Stomach smooth muscle (tissue), 2 donors: ENCODE measurements at regions not wholly inside any gene's neighbourhood (a gene's known extent, or its start where the extent isn't known, plus 50 kb on each side); places are given as distances from the start of the nearest gene placed in this dataset.

Source experiments
- H3K27ac ChIP-seq: one replicate; pipeline ENCODE4 v1.7.0; 2013; ENCODE audit warnings: mild to moderate bottlenecking, low read length, inconsistent platforms
- H3K27me3 ChIP-seq, 2 donors: one replicate each; pipeline ENCODE4 v1.7.0; 2013; ENCODE audit warnings: low read length in 2 of 2; ENCODE audit not compliant: insufficient read depth in 2 of 2, control insufficient read depth in 1 of 2
- H3K36me3 ChIP-seq, 2 donors: one replicate each; pipeline ENCODE4 v1.7.0; 2013; ENCODE audit warnings: low read length in 2 of 2; ENCODE audit not compliant: control insufficient read depth in 2 of 2, insufficient read depth in 2 of 2
- H3K4me1 ChIP-seq: one replicate; pipeline ENCODE4 v1.7.0; 2013; ENCODE audit warnings: low read length; ENCODE audit not compliant: control insufficient read depth, insufficient read depth
- H3K4me3 ChIP-seq, 2 donors: one replicate each; pipeline ENCODE4 v1.7.0; 2013; ENCODE audit warnings: low read length in 2 of 2
- H3K9ac ChIP-seq, 2 donors: one replicate each; pipeline ENCODE4 v1.7.0; 2013; ENCODE audit warnings: low read length in 2 of 2, mild to moderate bottlenecking in 1 of 2
- H3K9me3 ChIP-seq, 2 donors: one replicate each; pipeline ENCODE4 v1.7.0; 2013; ENCODE audit warnings: low read length in 2 of 2; ENCODE audit not compliant: control insufficient read depth in 2 of 2
- donor health status: healthy.
- donor health status: Pancreatic carcinoma.

DNA sequence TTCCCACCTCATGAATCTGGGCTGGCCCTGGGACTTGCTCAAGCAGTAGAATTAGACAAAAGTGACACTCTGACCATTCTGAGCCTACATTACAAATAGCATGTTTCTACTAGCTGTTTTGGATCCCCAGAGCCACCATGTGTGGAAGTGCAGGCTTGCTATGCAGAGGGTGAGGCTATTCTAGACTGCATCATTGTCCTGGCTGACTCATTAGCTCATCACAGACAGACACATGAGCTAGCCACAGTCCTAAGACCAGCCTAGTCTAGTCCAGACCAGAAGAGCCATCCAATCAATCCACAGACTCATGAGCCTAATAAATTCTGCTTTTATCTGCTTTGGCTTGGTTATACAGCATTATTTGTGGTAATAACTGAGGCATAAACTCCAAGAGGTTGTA lies 351.9 kb downstream of the PRELID2 start:
- H3K4me3 ChIP-seq, result no peak overlapping the region
- H3K9me3 ChIP-seq, result no peaks in the 10 kb centered on the region
- H3K36me3 ChIP-seq, result no peaks in the 10 kb centered on the region
- no peak overlapping the region for H3K9ac ChIP-seq
- no peaks in the 10 kb centered on the region for H3K27me3 ChIP-seq
- no peak overlapping the region for H3K27ac ChIP-seq
- no peaks in the 10 kb centered on the region for H3K4me1 ChIP-seq

DNA sequence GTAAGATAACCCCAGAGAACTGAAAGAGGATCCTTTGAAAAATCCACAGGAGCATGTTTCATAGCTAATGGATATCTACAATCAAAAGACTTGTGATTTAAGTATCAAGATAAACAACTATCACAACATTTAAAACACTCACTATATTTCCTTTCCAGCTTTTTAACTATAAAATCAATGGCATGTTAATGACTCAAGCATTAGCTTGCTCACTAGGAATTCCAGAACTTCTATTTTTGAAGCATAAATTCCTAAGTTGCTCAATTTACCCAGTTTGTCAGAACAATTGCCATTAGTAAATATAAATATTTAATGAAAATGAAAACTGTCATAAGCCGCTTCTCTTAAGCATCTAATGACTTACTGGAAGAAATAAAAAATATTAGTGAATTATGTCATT lies 355.3 kb downstream of the PRELID2 start:
- Histone ChIP-seq H3K36me3 (no peaks in the 10 kb centered on the region), H3K27me3 (no peaks in the 10 kb centered on the region), H3K27ac (no peak overlapping the region), H3K4me3 (no peak overlapping the region), H3K9ac (no peak overlapping the region), H3K9me3 (no peaks in the 10 kb centered on the region), H3K4me1 (no peaks in the 10 kb centered on the region)

DNA sequence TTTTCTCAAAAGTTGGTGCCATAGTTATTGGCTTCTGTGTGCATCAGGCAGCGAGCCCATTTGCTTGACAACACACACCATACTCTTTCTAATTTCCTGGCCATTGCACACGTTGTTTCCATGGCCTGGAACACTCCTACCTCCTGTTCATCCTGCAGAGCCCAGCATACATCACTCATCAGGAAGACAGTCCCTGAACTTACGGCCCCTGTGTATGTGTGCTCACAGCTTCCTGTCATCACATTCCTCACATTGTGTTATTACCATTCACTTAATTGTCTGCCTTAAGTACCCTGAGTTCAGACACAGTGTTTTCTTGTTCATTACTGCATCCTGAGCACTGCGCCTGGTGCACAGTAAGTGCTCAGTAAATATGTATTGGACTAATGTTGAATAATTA lies 355.9 kb downstream of the PRELID2 start:
- Histone ChIP-seq H3K4me1 (no peaks in the 10 kb centered on the region), H3K27me3 (no peaks in the 10 kb centered on the region), H3K4me3 (no peak overlapping the region), H3K27ac (no peak overlapping the region), H3K36me3 (no peaks in the 10 kb centered on the region), H3K9me3 (no peaks in the 10 kb centered on the region), H3K9ac (no peak overlapping the region)

DNA sequence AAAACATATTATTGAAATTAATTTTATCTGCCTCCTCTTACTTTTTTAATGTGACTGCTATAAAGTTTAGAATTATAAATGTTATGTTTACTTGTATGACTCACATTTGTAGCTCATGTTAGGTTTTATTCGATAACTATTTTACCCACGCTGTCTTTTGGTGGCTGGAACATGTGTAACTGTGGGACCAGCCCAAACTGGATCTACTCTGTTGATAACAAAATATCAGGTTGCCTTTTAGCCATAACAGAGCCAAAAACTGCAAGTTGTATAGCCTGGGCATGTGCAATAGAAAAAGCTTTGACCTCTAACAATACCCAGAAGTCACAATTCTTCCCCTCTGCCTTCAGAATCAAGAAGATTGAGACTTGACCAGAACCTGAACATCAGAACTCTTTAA lies 356.5 kb downstream of the PRELID2 start:
- Histone ChIP-seq H3K27ac (no peak overlapping the region), H3K4me1 (no peaks in the 10 kb centered on the region), H3K9ac (no peak overlapping the region), H3K36me3 (no peaks in the 10 kb centered on the region), H3K4me3 (no peak overlapping the region), H3K9me3 (no peaks in the 10 kb centered on the region), H3K27me3 (no peaks in the 10 kb centered on the region)

DNA sequence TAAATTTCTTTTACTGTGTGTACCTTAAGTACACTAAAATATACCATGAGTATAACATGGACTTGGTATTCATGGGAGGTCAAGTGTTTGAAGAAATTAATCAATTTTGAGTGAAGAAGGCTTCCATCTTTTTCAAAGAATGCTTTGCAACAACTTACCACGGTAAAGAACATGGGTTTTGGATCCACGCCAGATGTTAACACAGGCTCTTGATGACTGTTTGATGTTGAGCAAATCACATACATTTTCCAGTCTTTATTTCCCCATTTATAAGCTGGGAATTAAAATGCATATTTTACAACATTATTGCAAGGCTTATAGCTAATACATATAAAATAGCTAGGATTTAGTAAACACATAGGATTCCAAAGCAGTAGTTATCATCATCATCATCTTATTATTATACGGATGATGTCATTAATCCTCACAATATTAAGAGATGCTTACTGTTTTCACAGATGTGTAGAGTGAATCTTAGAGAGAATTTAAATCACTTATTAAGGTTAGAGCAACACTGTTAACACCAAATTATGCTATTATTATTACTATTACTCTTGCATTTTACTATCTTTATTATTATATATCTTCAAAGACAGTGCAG lies 362.0 kb downstream of the PRELID2 start:
- Histone ChIP-seq H3K4me3 (no peak overlapping the region), H3K9me3 (no peaks in the 10 kb centered on the region), H3K9ac (no peak overlapping the region)

DNA sequence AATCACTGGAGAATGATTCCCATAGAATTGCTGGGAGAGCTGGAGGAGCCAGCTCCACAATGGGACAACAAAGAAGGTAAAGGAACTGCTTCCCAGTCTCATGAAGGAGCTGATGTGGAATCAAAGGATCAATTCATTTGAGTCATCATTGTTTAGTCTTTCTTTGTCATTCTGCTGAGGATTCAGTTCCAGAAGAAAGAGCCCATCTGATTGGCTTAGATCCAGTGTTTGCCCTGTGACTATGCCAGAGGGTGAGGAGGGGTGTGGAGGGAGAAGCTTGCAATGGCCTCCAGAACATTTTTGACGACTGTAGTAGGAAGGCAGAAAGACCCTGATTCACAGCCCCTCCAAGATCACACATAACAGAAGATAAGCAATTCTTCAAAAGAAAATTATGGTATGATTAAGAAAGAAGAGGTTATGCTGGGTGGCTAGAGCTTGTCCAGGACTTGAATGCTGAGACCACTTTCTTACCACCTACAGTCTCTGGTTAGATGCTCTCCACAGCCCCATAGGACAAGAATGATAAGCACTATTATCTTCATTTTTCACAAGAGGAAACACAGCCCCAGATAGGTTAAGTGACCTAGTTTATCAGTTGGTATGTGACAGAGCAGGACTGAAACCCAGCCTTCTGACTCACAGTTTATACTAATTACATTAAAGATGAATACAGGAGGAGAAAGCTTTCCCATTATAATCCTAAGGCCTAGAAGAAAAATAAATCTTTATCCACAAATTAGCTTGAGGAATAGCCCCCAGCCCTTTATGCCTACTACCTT lies 363.1 kb downstream of the PRELID2 start:
- Histone ChIP-seq H3K36me3 (no peaks in the 10 kb centered on the region), H3K4me1 (no peaks in the 10 kb centered on the region), H3K27me3 (no peaks in the 10 kb centered on the region), H3K27ac (no peak overlapping the region), H3K9me3 (no peaks in the 10 kb centered on the region), H3K4me3 (no peak overlapping the region), H3K9ac (no peak overlapping the region)

More for the DNA sequence above, 362.0 kb downstream of the PRELID2 start:
- H3K27ac ChIP-seq, result no peak overlapping the region
- H3K4me1 ChIP-seq, result no peaks in the 10 kb centered on the region
- no peaks in the 10 kb centered on the region for H3K27me3 ChIP-seq
- H3K36me3 ChIP-seq, result no peaks in the 10 kb centered on the region

DNA sequence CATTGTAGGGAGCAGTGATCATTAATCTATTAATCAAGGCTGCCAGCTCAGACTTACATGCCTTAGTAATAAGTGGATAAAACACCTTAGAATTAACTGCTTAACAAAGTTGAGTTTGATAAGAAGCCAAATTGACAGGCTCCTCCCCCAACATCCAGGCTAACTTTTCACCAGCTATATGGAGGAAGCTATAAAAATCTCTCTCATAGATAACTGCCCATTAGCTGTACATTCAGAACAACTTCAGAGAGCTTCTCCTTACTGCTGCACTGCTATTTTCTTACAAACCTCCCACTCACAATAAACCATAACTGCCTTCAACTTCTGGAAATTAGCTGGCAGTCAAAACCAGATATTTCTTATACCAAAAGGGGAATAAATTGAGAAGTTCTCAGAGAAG lies 364.1 kb downstream of the PRELID2 start:
- Histone ChIP-seq H3K36me3 (no peaks in the 10 kb centered on the region), H3K4me3 (no peak overlapping the region), H3K27me3 (no peaks in the 10 kb centered on the region), H3K9me3 (no peaks in the 10 kb centered on the region), H3K4me1 (no peaks in the 10 kb centered on the region), H3K9ac (no peak overlapping the region), H3K27ac (no peak overlapping the region)

DNA sequence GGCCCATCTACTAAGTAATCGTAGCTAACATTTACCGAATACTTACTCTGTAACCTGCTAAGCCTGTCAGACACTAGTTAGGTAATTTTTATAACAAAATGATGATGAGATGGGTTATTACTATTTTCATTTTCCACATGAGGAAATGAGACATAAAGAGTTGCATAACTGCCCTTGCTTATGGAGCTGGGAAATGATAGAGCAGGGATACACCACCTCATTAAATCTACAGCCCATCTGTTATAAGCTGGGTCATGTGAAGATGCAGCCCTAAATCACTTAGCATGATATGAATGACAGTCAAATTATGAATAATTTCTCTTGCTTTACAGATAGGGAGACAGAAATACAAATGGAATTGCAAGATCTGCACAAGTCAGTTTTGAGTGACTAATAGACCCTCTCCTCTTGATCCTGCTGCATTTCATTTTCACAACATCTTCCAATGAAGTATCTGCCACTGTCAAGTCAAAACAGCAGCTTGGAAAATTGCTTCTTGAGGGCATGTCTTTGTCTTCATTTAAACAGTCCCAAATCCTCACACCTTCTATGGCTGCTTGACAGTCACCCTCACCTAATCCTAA lies 364.7 kb downstream of the PRELID2 start:
- no peak overlapping the region for H3K4me3 ChIP-seq
- H3K27ac ChIP-seq, result no peak overlapping the region
- H3K4me1 ChIP-seq, result no peaks in the 10 kb centered on the region

DNA sequence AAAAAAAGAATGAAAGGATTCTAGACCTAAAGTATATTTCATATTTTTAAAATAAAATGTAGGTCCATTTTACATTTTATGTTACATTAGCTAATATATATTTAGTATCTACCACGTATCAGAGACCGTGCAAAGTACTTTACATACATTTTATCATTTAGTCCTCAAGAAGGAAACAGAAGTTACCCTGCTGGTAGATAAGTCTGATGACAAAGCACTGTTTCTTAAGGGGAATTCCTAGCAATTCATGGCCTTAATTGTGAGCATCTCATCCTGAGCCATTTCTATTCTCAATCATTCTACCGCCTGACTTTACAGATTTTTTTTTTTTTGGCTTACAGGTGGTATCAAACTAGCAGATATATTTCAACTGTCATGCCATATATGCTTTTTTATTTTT lies 367.7 kb downstream of the PRELID2 start:
- no peaks in the 10 kb centered on the region for H3K4me1 ChIP-seq
- H3K9ac ChIP-seq, result no peak overlapping the region
- H3K27me3 ChIP-seq, result no peaks in the 10 kb centered on the region
- no peak overlapping the region for H3K27ac ChIP-seq
- no peaks in the 10 kb centered on the region for H3K9me3 ChIP-seq
- H3K4me3 ChIP-seq, result no peak overlapping the region
- no peaks in the 10 kb centered on the region for H3K36me3 ChIP-seq

More for the DNA sequence above, 364.7 kb downstream of the PRELID2 start:
- Histone ChIP-seq H3K9me3 (no peaks in the 10 kb centered on the region), H3K9ac (no peak overlapping the region), H3K36me3 (no peaks in the 10 kb centered on the region), H3K27me3 (no peaks in the 10 kb centered on the region)

DNA sequence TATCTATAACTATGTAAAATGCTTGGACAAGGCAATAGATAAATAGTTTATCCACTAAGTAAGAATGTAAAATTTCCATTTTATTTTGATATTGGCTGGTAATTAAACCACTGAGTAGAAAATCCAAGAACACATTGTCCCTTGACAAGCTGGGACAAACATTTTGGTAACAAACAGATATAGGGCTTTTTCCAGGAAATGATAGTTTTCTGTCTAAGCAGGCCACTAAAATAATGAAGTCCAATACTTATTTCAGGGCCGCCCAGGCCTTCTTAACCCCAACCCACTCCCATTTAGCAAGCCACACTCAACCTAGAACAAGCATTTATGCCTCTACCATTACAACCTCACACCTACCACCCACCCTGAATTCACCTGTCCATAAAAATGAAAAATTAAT lies 368.6 kb downstream of the PRELID2 start:
- no peak overlapping the region for H3K27ac ChIP-seq
- no peak overlapping the region for H3K4me3 ChIP-seq
- no peaks in the 10 kb centered on the region for H3K36me3 ChIP-seq
- no peak overlapping the region for H3K9ac ChIP-seq
- no peaks in the 10 kb centered on the region for H3K27me3 ChIP-seq
- no peaks in the 10 kb centered on the region for H3K9me3 ChIP-seq
- no peaks in the 10 kb centered on the region for H3K4me1 ChIP-seq
